ENCODE measurements at regions not wholly inside any gene's neighbourhood (a gene's known extent, or its start where the extent isn't known, plus 50 kb on each side); places are given as distances from the start of the nearest gene placed in this dataset.

- no peak for TF ChIP-seq CTCF (IDR thresholded peaks at IDR 0.05)
- Mint-ChIP-seq H3K27ac (ENCODE audit: unreplicated experiment) (no peak overlapping the region), H3K36me3 (ENCODE audit: low read depth) (no peaks in the 10 kb centered on the region), H3K4me1 (ENCODE audit: low read depth) (peaks cover 27% of the 10 kb centered on the region), H3K9me3 (ENCODE audit: low read depth) (no peaks in the 10 kb centered on the region), H3K4me3 (ENCODE audit: unreplicated experiment) (no peak overlapping the region), H3K27me3 (ENCODE audit: low read depth) (no peaks in the 10 kb centered on the region)
- no peak for DNase-seq (ENCODE audit: low spot score)
Measured at GRCh38 chr15:62497356-62497755, 332.3 kb upstream of the C2CD4B start.

- Mint-ChIP-seq H3K27me3 (ENCODE audit: low read depth) (no peaks in the 10 kb centered on the region), H3K4me3 (ENCODE audit: unreplicated experiment) (no peak overlapping the region), H3K4me1 (ENCODE audit: low read depth) (peaks cover 28% of the 10 kb centered on the region), H3K9me3 (ENCODE audit: low read depth) (no peaks in the 10 kb centered on the region), H3K36me3 (ENCODE audit: low read depth) (no peaks in the 10 kb centered on the region), H3K27ac (ENCODE audit: unreplicated experiment) (peak overlapping the region; percentile 41)
- no peak for DNase-seq (ENCODE audit: low spot score)
- no peak for TF ChIP-seq CTCF (IDR thresholded peaks at IDR 0.05)
Measured at GRCh38 chr15:62498278-62498677, 333.2 kb upstream of the C2CD4B start.

GRCh38 chr15:62498712-62499111 lies 333.6 kb upstream of the C2CD4B start:
- Mint-ChIP-seq H3K27me3 (ENCODE audit: low read depth) (no peaks in the 10 kb centered on the region), H3K4me3 (ENCODE audit: unreplicated experiment) (no peak overlapping the region), H3K27ac (ENCODE audit: unreplicated experiment) (peak overlapping the region; percentile 41), H3K4me1 (ENCODE audit: low read depth) (peaks cover 33% of the 10 kb centered on the region), H3K36me3 (ENCODE audit: low read depth) (no peaks in the 10 kb centered on the region), H3K9me3 (ENCODE audit: low read depth) (no peaks in the 10 kb centered on the region)
- TF ChIP-seq CTCF (IDR thresholded peaks at IDR 0.05) = no peak
- DNase-seq (ENCODE audit: low spot score) = no peak

- no peak for DNase-seq (ENCODE audit: low spot score)
- no peak overlapping the region for H3K27ac Mint-ChIP-seq (ENCODE audit: unreplicated experiment)
- H3K36me3 Mint-ChIP-seq (ENCODE audit: low read depth) = no peaks in the 10 kb centered on the region
- no peaks in the 10 kb centered on the region for H3K27me3 Mint-ChIP-seq (ENCODE audit: low read depth)
- H3K4me3 Mint-ChIP-seq (ENCODE audit: unreplicated experiment) = no peak overlapping the region
- no peak for TF ChIP-seq CTCF (IDR thresholded peaks at IDR 0.05)
- H3K4me1 Mint-ChIP-seq (ENCODE audit: low read depth) = peaks cover 38% of the 10 kb centered on the region
- no peaks in the 10 kb centered on the region for H3K9me3 Mint-ChIP-seq (ENCODE audit: low read depth)
Measured at GRCh38 chr15:62500325-62500724, 335.2 kb upstream of the C2CD4B start.

GRCh38 chr15:62502451-62502850 lies 337.4 kb upstream of the C2CD4B start:
- no peak overlapping the region for H3K27ac Mint-ChIP-seq (ENCODE audit: unreplicated experiment)
- H3K4me3 Mint-ChIP-seq (ENCODE audit: unreplicated experiment) = no peak overlapping the region
- no peaks in the 10 kb centered on the region for H3K36me3 Mint-ChIP-seq (ENCODE audit: low read depth)
- no peaks in the 10 kb centered on the region for H3K27me3 Mint-ChIP-seq (ENCODE audit: low read depth)
- H3K9me3 Mint-ChIP-seq (ENCODE audit: low read depth) = no peaks in the 10 kb centered on the region
- TF ChIP-seq CTCF (IDR thresholded peaks at IDR 0.05) = no peak
- no peak for DNase-seq (ENCODE audit: low spot score)
- peaks cover 48% of the 10 kb centered on the region for H3K4me1 Mint-ChIP-seq (ENCODE audit: low read depth)

Data from chondrocyte (in vitro differentiated cells).